ENCODE measurements at regions not wholly inside any gene's neighbourhood (a gene's known extent, or its start where the extent isn't known, plus 50 kb on each side); places are given as distances from the start of the nearest gene placed in this dataset.

DNA sequence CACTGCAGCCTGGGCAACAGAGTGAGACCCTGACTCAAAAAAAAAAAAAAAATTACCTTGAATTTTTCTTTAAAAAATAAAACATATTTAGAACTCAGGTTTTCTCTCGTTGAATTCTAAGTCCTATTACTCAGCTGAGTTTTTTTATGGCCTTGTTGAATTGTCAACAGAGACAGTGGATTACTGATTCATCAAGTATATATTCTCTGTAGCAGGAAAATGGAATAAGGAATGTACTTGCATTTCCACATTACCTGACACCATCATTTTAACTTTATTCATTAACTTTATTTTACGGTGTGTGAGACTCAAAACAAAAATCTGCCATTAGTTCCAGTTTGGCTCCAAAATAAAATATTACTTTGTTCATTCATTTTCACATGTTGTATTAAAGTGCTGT lies 53.8 kb upstream of the APP start:
- DNase-seq (ENCODE audit: low read depth, low spot score) = no peak
